ENCODE measurements at regions not wholly inside any gene's neighbourhood (a gene's known extent, or its start where the extent isn't known, plus 50 kb on each side); places are given as distances from the start of the nearest gene placed in this dataset.
"Not testable (repeated sequence)": the region's sequence is repeated elsewhere in the genome, so short reads cannot be mapped to it uniquely, and the experiment has no call there.

- no peak for DNase-seq (ENCODE audit: low read depth)
Observed at GRCh38 chr20:53668992-53669391, 75.4 kb upstream of the ZNF217 start.

DNA sequence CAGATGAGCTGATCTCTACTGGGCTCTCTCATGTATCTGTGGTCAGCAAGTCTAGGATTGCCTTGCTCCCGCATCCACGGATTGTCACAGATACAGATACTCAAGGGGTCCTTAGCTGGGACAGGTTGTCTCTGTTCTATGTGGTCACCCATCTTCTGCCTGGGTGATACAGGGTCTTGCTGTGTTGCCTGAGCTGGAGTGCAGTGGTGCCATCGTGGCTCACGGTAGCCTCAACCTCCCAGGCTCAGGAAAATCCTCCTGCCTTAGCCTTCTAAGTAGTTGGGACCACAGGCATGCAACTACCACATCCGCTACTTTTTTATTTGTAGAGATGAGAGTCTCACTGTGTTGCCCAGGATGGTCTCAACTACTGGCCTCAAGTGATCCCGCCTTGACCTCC, 72.5 kb upstream of the ZNF217 start:
- DNase-seq (ENCODE audit: low read depth) = no peak

GRCh38 chr20:53664121-53664520, 70.5 kb upstream of the ZNF217 start:
- no peak for DNase-seq (ENCODE audit: low read depth)

DNA sequence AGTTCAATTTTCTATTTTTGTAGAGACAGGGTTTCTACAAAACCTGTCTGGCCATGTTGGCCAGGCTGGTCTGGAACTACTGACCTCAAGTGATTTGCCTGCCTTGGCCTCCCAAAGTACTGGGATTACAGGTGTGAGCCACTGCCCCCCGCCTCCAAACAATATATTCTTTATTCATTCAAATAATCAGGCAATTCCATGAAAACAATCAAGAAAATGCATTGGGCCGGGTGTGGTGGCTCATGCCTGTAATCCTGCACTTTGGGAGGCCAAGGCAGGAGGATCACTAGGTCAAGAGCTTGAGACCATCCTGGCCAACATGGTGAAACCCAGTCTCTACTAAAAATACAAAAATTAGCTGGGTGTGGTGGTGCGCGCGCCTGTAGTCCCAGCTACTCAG, 69.9 kb upstream of the ZNF217 start:
- DNase-seq (ENCODE audit: low read depth) = not testable (repeated sequence)

DNA sequence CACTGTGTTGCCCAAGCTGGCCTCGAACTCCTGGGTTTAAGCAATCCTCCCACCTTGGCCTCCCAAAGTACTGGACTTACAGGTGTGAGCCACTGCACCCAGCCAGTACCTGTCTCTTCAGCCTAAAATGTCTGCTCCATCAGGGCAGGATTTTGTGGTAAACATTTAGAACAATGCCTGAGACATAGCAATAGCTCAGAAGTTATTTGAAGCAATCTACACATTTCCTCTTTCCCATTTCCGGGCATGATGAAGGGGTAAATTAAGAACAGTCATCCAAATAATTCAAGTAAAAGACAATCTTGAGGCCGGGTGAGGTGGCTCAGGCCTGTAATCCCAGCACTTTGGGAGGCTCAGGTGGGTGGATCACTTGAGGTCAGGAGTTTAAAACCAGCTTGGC, 69.0 kb upstream of the ZNF217 start:
- no peak for DNase-seq (ENCODE audit: low read depth)

- no peak for DNase-seq (ENCODE audit: low read depth)
Observed at GRCh38 chr20:53660947-53661381, 67.3 kb upstream of the ZNF217 start.

- DNase-seq (ENCODE audit: low read depth) = no peak
Observed at GRCh38 chr20:53660078-53660909, 66.7 kb upstream of the ZNF217 start.

DNA sequence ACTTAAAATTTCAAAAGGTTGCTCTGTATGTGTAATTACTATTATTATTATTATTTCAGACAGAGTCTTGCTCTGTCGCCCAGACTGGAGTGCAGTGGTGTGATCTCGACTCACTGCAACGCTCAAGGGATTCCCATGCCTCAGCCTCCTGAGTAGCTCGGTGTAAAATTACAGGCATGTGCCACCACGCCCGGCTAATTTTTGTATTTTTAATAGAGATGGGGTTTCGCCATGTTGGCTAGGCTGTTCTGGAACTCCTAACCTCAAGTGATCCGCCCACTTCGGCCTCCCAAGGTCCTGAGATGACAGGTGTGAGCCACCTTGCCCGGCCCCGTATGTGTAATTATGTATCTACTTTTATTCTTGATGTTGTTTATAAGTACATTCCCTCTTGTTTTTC, 65.3 kb upstream of the ZNF217 start:
- no peak for DNase-seq (ENCODE audit: low read depth)

GRCh38 chr20:53658322-53658721, 64.7 kb upstream of the ZNF217 start:
- DNase-seq (ENCODE audit: low read depth) = no peak

DNA sequence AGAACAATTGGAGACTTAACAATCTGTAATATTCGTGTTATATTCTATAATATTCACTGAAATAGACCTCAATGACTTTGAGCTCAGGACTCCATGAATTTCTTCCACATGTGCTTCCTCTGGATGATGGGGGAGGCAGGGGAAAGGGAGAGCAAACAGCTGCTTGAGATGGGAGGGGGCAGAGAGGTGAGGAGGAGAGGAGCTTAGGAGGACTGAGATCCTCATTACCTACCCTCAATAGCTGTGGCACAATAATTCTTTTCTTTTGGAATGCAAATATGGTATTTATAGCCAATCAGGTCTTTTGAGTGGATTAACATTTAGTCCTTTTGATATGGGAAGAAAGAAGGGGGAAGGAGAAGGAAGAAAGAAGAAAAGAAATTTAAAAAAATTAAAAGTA, 64.1 kb upstream of the ZNF217 start:
- DNase-seq (ENCODE audit: low read depth) = no peak

DNA sequence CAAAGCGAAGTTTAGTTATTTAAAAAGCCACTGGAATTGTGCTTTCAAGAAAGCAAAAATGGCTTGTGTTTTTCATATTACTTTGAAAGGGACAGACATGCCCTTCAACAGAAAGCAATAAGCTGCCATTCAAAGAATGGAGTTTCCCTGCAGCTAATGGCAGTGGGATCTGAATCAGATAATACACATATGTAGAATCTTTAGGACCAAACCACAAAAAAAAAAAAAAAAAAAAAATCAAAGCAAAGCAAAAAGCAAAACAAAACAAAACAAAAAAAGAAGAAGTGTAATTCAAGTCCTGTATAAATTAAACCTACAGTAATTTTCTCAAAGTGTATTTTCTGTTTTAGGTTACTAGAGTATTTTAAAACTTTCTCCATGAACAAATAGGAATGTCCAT, 63.6 kb upstream of the ZNF217 start:
- DNase-seq (ENCODE audit: low read depth) = no peak

- DNase-seq (ENCODE audit: low read depth) = no peak
Observed at GRCh38 chr20:53656293-53657202, 62.9 kb upstream of the ZNF217 start.

DNA sequence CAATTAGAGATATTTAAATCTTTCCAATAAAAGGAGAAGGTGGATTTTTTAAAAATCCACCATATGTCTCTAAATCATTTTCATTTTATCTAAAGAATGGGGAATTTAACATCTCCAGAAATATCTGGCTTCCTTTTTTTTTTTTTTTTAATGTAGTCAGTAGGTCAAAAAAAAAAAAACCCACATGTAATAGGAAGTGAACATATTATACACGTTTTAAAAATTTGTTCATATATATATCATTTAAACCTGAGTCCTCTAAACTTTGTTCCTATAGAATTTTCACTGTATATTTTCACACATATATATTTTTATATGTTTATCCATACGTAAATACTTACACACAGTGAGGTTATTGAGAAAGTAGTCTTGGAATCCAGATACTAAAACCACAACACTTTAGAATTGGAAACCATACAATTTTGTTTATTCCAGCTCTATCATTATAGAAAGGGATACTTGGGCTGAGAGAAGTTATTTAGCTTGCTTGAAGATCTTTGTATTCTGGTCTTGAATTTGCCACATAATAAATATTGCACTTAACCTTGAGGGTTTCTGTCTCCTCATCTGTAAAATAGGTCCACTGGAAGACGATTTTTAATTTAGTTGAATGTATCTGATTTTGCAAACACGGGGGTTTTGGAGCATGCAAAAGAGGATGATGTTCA, 62.1 kb upstream of the ZNF217 start:
- DNase-seq (ENCODE audit: low read depth) = no peak

GRCh38 chr20:53654932-53655624, 61.4 kb upstream of the ZNF217 start:
- no peak for DNase-seq (ENCODE audit: low read depth)

DNA sequence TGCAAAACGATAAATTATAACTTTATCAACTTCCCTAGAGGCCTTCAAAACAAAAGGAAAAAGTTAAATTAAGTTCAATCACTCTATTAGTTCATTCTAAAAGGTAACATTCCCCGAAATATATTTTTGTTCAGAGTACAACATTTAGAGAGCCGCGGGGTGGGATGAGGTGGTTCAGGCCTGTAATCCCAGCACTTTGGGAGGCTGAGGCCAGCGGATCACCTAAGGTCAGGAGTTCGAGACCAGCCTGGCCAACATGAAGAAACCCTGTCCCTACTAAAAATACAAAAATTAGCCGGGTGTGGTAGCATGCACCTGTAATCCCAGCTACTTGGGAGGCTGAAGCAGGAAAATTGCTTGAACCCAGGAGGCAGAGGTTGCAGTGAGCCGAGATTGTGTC, 60.9 kb upstream of the ZNF217 start:
- not testable (repeated sequence) for DNase-seq (ENCODE audit: low read depth)

DNA sequence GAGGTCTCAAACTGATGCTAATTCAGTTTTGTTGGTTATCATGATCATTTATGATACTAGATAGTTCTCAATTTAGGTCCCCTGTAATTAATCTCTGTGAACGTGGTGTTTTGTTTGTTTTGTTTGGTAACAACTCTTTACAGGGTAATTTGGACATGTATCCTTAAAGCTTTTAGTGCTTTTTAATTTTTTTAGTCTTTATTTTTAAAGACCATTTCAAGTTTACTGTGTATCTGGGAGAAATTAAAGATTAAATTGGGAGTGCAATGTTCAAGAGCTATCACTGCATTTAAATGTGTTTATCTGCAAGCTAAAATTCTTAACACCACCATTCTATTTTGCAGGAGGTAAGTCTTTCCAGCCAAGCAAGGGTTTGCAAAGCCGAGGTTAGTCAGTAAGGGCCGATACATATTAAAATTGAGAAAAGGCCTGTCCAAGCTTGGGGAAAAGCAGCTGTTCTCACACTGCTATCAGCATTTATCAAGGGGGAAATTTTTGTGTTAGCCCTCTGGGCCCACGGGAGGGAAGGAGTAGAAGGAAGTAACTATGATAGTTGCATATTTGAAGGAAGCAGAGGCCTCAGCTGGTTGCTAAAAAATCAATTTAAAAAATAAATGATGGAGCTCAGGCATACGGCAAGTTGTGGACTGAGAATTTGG, 59.3 kb upstream of the ZNF217 start:
- DNase-seq (ENCODE audit: low read depth) = no peak

GRCh38 chr20:53652090-53652858, 58.6 kb upstream of the ZNF217 start:
- no peak for DNase-seq (ENCODE audit: low read depth)

- DNase-seq (ENCODE audit: low read depth) = not testable (repeated sequence)
Observed at GRCh38 chr20:53649493-53649892, 55.9 kb upstream of the ZNF217 start.

DNA sequence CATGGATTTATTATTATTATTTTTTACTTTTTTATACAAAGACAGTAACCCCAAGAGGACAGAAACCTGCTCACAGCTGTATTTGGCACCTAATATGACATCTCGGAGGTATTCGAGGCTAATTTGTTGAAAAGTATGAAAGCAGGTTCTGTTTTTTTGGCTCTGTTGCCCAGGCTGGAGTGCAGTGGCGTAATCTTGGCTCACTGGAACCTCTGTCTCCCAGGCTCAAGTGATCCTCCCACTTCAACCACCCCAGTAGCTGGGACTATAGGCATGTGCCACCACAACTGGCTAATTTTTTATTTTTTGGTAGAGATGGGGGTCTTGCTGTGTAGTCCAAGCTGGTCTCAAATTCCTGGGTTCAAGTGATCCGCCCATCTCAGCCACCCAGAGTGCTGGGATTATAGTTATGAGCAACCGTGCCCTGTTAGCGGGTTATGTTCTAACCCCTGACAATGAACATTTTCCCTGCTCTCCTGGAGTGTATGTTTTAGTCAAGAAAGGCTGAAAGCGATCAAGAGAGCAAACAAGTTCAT, 53.7 kb upstream of the ZNF217 start:
- DNase-seq (ENCODE audit: low read depth) = no peak

DNA sequence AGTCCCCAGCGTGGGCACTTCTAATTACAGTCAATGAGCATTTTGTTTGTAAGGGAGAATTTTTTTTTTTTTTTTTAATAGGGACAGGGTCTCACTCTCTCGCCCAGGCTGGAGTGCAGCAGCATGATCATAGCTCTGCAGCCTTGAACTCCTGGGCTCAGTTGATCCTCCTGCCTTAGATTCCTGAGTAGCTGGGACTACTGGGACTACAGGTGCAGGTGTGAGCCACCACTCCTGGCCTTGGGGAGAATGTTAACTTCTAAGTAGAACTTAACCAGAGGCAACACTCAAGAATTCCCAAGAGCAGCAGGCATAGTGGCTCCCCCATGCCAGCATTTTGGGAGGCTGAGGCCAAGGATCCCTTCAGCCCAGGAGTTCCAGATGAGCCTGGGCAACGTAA, 52.9 kb upstream of the ZNF217 start:
- no peak for DNase-seq (ENCODE audit: low read depth)
